GM19238 (cell line): ENCODE measurements at regions not wholly inside any gene's neighbourhood (a gene's known extent, or its start where the extent isn't known, plus 50 kb on each side); places are given as distances from the start of the nearest gene placed in this dataset.
"Not testable (repeated sequence)": the region's sequence is repeated elsewhere in the genome, so short reads cannot be mapped to it uniquely, and the experiment has no call there.

Source experiments
- DNase-seq: peaks from one replicate; pipeline ENCODE4 v3.0.0; 2011; ENCODE audit warnings: low spot score; ENCODE audit not compliant: insufficient read length

DNA sequence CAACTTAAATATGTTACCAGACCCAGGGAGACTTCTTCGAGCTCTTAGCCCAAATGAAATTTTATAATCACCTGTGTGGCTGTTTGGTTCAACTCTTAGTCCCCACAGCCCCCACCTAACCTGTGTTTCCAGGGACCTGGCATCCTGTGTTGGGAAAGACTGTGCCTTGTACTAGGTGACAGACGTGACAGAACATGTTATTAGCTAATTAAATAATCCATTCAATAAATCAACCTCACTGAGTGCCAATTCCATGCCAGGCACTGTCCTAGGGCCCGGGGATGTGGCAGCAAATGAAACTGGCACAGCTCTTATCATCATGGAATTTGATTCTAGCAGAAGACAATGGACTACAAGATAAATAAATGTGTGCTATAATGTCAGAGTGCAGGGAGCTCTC, 431.9 kb downstream of the MIAT start:
- DNase-seq = no peak

DNA sequence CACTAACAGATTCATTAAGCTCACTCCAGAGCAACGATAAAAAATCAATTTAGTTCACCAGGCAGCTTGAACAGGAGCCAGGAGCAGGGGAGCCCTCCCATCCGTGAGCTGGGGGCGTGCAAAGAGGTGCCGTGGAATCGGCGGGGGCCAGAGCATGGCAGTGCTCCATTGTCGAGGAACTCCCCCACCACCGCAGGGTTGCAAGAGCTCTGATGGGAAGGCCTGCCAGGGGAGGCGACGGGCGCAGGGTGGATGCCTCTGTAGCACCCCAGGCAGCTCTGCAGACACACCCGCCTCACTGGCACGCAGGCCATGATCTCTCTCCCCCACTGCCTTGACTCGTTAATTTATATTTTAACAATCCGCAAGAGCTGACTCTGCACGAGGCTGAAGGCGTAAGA, 433.2 kb downstream of the MIAT start:
- DNase-seq = no peak

DNA sequence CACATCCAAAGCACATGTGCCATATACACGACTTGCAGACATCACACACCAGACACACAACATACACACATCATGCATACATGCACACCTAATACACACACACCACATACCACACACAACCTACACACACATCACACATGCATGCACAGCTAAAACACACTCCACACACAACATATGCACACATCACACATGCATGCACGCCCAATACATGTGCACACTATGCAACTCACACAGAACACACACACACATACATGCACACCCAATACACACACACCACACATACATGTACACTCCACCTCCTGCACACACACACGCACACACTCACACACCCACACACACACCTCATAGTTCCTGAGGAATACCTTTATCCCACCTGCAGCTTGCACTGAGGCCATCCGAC, 436.0 kb downstream of the MIAT start:
- DNase-seq = no peak

DNA sequence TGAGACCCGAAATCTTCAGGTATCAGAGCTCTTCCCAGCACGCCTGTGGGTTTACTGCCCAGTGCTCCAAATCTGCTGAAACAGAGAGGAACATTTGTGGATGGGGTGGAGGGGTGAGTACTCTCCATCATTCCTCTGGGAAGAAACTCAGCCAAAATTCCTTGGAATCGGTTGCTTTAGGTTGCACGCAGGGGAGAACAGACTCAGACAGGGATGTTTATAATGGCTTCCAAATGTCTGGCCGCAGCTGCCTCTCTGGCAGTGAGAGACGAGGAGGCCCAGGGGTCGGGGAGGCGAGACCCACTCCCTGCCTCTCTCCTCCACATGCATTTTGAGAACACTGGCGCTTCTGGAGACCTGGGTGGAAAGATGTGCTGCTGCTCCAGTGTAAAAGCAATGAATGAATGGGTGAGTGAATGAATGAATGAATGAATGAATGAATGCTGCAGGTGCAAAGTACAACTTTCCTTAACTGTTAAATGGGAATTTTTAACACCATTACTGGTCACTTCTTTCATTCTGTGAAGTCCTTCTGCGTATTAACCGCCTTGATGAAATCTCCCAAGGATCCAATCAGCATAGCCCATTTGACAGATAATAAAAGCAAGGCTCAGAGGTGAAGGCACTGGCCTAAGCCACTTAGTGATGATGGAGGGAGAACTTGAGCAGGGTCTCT, 437.4 kb downstream of the MIAT start:
- DNase-seq = no peak

DNA sequence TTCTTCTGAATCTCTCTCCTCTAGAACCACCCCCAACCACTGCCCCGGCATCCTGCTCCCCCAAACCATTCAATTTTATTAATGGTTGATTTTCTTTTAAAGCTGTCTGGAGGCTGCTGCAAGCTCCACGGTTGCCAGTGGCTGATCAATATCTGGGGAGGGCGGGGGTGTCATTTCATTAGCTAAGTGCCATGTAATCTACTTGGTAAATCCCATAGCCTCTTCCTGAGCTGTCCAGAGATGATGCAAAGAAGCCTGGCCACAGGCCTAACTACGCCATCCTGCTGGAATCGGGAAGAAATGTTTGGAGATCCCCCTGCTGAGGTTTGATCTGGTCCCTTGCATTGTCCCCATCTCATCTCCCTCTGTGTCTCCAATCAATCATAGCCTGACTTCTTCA, 440.1 kb downstream of the MIAT start:
- no peak for DNase-seq

DNA sequence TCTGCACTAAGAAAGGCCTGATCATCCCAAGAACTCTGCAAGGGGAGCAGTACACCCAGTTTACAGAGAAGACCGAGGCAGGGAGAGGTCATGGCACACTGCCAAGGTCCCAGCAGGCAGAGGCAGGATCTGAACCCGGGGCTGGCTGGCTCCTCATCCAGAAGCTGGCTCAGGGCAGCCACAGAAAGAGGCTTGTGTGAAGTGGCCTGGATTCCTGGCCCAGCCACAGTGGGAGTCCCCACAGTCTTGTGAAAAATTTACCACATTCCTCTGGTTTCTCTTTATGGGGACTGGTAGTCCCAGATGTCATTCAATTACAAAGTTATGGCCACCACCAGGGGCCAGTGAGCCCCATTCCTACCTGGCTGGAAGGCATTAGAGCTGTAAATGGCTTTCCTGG, 440.5 kb downstream of the MIAT start:
- no peak for DNase-seq

DNA sequence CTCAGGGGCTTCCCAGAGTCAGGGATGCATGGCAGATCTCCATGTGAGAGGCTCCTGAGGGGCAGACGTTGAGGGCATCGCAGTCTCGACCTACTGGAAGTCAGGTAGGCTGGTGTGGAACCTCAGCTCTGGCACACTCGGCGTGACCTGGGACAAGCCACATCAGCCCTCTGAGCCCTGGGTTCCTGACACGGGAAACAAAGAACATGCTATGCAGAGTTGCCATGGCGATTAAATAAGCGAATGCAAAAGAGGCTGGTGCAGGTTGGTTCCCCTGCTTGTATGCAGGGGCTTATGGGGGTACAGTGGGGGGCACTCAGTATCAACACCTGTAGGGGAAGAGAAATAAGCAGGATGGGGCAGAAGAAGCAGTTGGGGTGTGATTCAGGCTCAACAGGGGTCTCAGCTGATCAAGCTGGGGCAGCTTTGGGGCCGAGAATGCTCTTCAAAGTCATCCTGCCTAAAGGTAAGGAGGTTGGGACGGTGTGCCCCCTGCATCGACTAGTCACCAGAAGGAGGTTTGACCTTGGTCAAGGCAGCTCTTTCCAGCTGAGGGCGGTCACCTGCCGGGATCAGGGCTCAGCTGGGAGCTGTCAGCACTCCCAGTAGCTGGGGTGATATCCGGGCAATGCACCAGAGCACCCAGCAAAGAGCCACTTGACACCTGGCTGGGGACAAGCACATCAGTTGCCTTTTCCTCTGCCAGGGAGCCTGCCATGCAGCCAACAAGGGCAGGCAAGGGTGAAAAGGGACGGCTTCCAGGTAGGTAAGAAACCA, 442.7 kb downstream of the MIAT start:
- no peak for DNase-seq

DNA sequence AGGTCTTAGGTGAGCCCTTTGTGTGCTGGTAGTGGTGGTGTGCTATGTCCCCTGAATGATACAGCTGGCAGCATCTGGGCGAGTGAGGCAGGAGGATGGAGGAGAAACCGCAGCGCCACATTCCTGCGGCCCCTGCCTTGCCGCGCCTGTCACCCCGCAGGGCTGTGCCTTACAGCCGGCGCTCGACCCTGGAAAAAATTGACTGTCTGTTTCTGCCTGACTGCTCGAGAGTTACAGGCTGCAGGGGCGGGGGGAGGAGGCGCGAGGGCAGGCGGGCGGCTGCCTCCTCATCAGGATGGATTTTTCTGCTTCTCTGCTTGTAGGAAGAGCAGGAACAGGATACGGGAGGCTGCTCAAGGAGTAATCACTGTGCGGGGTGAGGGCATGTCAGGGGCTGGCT, 443.4 kb downstream of the MIAT start:
- no peak for DNase-seq

DNA sequence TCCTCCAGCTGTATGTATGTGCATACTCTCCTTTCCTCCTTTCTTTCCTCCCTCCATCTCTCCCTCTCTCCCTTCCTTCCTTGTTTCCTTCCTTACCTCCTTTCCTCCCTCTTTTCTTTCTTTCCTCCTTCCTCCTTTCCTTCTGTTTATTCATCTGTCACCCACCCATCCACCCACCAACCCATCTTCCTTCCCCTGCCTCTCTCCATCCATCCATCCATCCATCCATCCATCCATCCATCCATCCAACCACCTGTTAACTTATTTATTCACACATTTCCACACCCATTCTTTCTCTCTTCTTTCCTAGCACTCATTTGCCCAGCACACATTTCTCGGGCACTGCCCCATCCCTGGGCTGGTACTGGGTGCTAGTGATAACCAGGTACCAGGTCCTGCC, 443.9 kb downstream of the MIAT start:
- DNase-seq = no peak

DNA sequence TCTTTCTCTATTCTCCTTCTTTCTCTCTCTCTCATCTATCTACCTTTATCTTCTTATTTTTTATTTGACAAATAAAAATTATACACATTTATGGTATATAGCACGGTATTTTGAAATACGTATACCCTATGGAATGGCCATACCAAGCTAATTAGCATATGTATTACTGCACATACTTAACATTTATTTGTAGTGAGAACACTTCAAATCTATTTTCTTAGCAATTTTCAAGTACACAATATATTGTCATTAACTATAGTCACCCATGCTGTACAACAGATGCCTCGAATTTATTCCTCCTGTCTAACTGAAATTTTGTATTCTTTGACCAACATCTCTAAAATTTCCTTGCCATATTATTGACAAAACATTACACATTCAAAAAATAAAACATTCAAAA, 447.1 kb downstream of the MIAT start:
- no peak for DNase-seq

DNA sequence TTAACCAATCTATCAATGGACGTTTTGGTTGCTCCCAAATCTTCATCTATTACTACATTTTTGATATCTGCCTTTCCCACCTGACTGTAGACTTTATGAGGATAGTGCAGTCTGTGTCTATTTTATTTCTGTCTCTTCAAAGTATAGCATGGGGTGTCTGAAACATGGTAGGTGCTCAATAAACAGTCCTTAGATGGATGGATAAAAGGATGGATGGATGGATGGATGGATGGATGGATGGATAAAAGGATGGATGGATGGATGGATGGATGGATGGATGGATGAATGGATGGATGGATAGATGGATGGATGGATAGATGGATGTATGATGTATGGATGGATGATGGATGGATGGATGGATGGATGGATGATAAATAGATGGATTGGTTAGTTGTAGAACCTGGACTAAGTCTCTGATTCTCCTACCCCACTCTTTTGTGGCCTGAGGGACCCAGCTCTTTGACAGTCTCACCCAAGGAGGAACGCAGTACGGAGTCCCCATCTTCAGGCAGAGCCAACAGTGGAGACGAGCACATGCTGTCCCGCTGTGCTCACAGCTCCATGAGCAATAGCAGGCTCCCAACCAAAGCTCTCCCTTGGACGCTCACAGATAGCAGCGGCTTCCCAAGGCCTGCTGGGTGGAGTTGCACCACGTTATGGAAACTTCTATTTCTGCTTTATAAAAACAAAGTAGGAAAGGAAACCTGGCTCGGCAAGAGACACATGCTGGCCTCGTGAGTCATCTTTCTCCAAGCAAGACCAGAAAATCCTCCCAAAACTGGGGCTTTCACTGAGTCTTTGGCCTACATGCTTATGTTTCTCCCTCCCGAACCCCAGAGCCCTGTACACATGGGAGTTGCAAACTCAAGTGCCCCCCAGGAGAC, 448.0 kb downstream of the MIAT start:
- DNase-seq = no peak

DNA sequence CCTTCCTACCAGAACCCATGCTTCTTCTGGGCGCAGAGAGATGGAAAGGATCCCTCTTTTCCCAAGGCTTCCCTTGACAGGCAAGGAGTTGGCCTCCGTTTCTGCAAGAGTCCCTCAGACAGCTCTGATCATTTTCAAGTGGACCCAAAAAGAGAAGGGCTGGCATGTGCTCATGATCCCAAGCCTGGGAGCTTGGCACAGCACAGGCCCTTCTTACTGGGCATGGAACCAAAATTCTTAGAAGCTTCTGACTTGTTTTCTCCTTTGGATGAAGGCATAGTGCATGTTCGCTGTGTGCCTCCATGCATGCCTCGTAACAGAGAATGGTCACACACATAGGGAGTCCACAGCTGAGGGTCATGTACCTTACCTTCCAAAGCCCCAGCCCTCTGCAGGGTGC, 449.6 kb downstream of the MIAT start:
- no peak for DNase-seq

DNA sequence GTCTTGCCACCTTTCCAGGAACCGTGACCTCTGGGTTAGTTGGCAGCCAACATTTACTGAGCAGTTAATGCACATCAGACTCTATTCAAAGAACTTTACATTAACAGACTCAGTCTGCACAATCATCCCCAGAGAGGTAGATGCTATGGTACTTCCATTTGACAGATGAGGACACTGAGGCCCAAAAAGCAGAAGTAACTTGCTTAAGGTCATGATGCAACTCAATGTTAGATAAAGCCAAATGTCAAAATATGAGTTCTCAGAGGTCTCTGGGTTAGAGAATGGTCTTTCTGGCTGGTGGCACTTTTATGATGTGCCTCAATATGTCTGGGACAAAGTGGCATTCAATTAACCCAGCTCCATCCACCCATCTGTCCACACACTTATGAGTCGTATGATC, 450.0 kb downstream of the MIAT start:
- DNase-seq = no peak

DNA sequence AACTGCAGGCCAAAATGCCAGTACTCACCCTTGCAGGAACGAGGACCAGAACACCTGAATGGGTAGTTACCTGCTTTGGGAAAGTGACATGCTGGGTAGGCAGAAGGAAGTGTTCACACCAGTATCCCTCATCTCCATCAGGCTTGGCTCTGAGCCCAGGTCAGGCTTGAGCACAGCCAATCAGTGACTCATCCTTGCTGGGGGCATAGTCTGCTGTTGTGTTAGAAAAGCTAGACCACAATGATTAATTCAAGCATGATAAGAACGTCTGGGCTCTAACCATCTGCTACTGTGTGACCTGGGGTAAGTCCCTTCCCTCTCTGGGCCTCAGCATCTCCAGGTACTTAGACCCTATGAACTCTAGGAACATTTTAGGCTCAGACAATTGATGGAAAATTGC, 450.4 kb downstream of the MIAT start:
- DNase-seq = no peak

DNA sequence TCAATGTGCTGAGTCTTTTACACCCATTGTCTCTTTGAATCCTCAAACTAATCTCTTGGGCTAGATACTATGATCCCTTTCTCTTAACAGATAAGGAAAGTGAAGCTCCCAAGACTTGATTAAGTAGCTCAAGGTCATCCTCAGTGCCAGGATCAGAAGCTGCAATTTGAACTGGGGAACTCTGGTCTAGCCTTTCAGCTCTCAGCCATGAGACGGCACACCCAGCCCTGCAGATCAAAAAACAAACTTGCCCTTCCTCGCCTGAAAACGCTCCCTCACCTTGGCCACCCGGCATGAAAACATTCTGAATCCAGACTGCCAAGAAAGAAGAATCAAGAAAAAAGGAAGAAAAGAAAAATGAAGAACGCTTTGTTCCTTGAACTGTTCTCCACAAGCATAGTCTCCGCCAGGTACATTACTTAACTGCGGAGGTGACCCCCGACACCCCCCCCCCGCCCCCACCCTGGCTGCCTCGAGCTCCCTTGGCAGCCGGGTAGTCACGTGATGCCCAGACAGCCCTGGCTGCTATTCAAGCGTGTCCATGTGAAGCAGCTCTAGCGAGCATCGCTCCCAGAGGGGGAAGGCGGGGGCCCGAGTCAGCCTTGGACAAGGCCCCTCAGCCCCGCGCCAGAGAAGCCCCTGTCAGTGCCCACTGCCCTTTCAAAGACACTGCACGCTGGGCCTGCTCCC, 451.2 kb downstream of the MIAT start:
- DNase-seq = no peak

DNA sequence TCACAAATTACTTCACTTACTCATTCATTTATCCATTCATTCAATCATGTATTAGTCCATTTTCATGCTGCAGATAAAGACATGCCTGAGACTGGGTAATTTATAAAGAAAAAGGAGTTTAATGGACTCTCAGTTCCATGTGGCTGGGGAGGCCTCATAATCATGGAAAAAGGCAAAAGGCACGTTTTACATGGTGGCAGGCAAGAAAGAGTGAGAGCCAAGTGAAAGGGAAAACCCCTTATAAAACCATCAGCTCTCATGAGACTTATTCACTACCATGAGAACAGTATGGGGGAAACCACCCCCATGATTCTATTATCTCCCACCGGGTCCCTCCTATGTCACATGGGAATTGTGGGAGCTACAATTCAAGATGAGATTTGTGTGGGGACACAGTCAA, 452.0 kb downstream of the MIAT start:
- DNase-seq = not testable (repeated sequence)

DNA sequence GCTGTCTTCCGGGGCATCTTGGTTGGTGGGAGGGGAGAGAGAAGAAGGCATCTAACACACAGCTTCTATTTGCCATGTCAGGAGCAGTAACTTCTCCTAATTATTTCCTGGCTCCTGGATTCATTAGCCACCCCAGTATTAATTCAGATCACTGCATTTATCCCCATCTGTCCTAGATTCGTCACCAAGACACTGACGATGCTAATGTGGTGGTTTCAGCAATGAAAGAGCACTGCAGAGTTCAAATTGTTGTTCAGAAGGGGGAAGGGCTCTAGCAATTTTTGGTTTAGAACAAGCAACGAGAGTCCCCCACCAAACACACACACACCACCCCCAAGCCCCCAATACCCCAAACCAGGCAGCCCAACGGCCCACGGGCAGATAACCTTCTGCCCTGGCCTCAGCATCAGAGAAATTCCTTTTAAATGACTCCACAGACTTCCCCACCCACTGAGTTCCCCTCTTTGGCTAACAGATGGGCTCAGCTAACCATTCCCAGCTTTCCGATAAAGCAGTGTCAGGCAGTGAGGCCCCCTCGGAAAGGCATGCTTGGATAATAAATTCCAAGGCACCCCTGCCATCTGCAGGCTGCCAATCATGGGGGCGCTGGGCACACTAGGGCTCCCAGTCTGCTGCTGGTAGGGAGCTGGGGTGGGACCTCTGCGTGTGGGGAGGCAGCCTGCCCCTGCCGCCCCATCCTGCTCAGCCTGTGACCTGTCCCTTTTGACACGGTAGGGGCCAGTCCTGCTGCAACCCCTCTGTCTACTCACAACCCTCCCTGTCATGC, 453.5 kb downstream of the MIAT start:
- DNase-seq = no peak

DNA sequence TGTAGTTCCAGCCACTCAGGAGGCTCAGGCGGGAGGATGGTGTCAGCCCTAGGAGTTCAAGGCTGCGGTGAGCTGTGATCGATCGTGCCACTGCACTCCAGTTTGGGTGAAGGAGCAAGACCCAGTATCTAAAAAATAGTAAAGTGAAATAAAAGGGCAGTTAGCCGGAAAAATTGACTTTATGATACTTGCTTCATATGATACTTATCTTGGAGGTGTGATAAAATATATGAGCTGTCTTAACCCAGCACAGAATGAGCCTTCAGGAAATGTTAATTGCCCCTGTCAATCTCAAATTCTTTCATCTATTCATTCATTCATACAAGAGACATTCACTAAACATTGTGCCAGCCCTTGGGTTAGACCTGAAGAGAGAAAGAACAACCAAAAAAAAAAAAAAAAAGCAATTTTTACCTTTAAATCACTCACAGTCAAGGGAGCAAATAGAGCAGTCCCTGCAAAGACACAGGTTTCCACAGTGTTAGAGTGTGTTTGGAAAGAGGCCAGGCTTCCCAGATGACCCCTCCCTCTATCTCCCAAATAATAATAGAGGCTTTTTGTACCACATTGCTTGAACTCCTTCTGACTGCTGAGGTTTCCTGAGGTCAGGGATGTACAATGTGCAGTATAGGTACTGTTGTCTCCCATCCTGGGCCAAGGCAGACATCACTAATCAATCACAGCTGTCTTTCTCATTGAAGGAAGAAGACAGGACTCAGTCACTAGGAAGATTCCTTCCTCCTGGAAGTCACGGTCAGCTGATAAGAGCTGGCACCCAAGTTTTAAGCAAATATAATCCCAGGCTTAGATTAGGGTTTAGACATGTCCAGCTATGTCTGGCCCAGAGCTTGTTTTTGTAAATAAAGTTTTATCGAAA, 454.6 kb downstream of the MIAT start:
- DNase-seq = no peak

DNA sequence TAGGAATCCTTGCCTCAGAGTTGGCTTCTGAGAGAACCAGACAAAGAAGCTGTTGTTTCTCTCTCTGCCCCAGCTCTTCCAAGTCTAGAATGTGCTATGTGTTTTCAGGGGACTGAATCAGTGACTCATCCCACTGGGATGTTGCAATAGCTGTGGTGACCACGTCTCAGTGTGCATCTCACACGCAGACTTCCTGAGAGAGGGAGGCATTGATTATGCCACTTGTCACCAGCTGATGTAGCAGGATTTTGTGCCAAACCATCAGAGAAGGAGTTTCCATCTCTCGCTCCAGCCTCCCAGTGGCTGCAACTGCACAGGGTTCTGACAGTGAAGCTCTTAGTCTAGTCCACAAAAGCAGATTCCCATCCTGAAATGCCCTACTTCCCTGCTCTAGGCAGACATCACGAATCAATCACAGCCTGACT, 455.8 kb downstream of the MIAT start:
- no peak for DNase-seq

DNA sequence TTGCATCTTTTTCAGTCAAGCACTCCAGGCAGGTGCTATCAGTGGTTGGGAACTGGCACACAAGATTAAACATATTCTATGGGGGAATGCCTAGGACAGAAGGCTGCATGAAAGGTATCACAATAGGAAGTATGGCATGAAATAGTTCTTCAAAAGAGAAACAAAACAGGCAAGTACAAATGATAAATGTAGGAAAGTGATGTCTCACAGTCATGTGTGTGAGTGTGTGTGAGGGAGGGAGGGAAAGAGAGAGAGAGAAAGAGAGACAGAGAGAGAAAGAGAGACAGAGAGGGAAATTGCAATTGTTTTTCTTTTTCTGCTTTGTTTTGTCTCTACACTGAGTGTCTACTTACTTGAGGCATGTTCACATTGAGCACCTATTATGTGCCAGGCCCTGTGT, 456.3 kb downstream of the MIAT start:
- no peak for DNase-seq
